ENCODE measurements at regions not wholly inside any gene's neighbourhood (a gene's known extent, or its start where the extent isn't known, plus 50 kb on each side); places are given as distances from the start of the nearest gene placed in this dataset.
"Not testable (repeated sequence)": the region's sequence is repeated elsewhere in the genome, so short reads cannot be mapped to it uniquely, and the experiment has no call there.

GRCh38 chr16:79834720-79835119, 234.2 kb upstream of the MAF start:
- H3K4me3 ChIP-seq (replicated peaks; ENCODE audit: low read depth, low read length) = no peak overlapping the region
- TF ChIP-seq, protein P1, sequence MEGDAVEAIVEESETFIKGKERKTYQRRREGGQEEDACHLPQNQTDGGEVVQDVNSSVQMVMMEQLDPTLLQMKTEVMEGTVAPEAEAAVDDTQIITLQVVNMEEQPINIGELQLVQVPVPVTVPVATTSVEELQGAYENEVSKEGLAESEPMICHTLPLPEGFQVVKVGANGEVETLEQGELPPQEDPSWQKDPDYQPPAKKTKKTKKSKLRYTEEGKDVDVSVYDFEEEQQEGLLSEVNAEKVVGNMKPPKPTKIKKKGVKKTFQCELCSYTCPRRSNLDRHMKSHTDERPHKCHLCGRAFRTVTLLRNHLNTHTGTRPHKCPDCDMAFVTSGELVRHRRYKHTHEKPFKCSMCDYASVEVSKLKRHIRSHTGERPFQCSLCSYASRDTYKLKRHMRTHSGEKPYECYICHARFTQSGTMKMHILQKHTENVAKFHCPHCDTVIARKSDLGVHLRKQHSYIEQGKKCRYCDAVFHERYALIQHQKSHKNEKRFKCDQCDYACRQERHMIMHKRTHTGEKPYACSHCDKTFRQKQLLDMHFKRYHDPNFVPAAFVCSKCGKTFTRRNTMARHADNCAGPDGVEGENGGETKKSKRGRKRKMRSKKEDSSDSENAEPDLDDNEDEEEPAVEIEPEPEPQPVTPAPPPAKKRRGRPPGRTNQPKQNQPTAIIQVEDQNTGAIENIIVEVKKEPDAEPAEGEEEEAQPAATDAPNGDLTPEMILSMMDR (IDR thresholded peaks at IDR 0.05; ENCODE audit: low read length, missing control alignments) = no peak
- DNase-seq (ENCODE audit: low read depth) = no peak

DNA sequence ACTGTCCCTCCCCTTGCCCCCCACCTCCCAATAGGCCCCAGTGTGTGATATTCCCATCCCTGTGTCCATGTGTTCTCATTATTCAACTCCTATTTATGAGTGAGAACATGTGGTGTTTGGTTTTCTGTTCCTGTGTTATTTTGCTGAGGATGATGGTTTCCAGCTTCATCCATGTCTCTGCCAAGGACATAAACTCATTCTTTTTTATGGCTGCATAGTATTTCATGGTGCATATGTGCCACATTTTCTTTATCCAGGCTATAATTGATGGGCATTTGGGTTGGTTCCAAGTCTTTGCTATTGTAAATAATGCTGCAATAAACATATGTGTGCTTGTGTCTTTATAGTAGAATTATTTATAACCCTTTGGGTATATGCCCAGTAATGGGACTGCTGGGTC, 233.5 kb upstream of the MAF start:
- H3K4me3 ChIP-seq (replicated peaks; ENCODE audit: low read depth, low read length); DNase-seq (ENCODE audit: low read depth): not testable (repeated sequence)

GRCh38 chr16:79833559-79833958, 233.0 kb upstream of the MAF start:
- TF ChIP-seq, protein P1 (IDR thresholded peaks at IDR 0.05; ENCODE audit: low read length, missing control alignments) = no peak
- H3K4me3 ChIP-seq (replicated peaks; ENCODE audit: low read depth, low read length) = no peak overlapping the region
- no peak for DNase-seq (ENCODE audit: low read depth)

- TF ChIP-seq, protein P1 (IDR thresholded peaks at IDR 0.05; ENCODE audit: low read length, missing control alignments) = no peak
- no peak for DNase-seq (ENCODE audit: low read depth)
- no peak overlapping the region for H3K4me3 ChIP-seq (replicated peaks; ENCODE audit: low read depth, low read length)
These were observed 226.4 kb upstream of the MAF start for GRCh38 chr16:79826732-79827475.

- TF ChIP-seq, protein P1 (IDR thresholded peaks at IDR 0.05; ENCODE audit: low read length, missing control alignments) = no peak
- no peak for DNase-seq (ENCODE audit: low read depth)
- no peak overlapping the region for H3K4me3 ChIP-seq (replicated peaks; ENCODE audit: low read depth, low read length)
These were observed 224.5 kb upstream of the MAF start for GRCh38 chr16:79825002-79825401.

GRCh38 chr16:79823639-79824038, 223.1 kb upstream of the MAF start:
- no peak overlapping the region for H3K4me3 ChIP-seq (replicated peaks; ENCODE audit: low read depth, low read length)
- no peak for DNase-seq (ENCODE audit: low read depth)
- TF ChIP-seq, protein P1 (IDR thresholded peaks at IDR 0.05; ENCODE audit: low read length, missing control alignments) = no peak

DNA sequence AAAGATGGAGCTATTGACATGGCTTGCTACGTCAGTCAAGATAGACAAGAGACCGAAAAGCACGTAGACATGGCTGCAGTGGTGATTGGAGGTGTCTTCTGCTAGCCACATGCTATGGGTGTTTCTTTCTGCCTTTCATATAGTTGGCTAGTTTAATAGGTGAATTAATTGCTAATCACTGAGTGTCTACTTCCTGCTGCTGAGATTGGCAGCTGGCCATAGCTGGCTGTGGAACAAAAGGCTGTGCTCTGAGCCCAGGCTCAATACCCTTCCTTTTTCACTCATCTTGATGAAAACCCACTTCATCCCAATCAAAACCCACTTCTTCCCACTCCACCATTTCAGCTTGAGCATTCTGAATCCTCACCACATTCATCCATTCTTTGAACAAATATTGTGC, 221.4 kb upstream of the MAF start:
- TF ChIP-seq, protein P1 (IDR thresholded peaks at IDR 0.05; ENCODE audit: low read length, missing control alignments) = no peak

More for the DNA sequence above, 221.4 kb upstream of the MAF start:
- no peak for DNase-seq (ENCODE audit: low read depth)
- no peak overlapping the region for H3K4me3 ChIP-seq (replicated peaks; ENCODE audit: low read depth, low read length)
